ENCODE measurements at regions not wholly inside any gene's neighbourhood (a gene's known extent, or its start where the extent isn't known, plus 50 kb on each side); places are given as distances from the start of the nearest gene placed in this dataset.

- no peak for DNase-seq
Observed at GRCh38 chr12:4045786-4046494, 172.7 kb upstream of the PARP11 start.

DNA sequence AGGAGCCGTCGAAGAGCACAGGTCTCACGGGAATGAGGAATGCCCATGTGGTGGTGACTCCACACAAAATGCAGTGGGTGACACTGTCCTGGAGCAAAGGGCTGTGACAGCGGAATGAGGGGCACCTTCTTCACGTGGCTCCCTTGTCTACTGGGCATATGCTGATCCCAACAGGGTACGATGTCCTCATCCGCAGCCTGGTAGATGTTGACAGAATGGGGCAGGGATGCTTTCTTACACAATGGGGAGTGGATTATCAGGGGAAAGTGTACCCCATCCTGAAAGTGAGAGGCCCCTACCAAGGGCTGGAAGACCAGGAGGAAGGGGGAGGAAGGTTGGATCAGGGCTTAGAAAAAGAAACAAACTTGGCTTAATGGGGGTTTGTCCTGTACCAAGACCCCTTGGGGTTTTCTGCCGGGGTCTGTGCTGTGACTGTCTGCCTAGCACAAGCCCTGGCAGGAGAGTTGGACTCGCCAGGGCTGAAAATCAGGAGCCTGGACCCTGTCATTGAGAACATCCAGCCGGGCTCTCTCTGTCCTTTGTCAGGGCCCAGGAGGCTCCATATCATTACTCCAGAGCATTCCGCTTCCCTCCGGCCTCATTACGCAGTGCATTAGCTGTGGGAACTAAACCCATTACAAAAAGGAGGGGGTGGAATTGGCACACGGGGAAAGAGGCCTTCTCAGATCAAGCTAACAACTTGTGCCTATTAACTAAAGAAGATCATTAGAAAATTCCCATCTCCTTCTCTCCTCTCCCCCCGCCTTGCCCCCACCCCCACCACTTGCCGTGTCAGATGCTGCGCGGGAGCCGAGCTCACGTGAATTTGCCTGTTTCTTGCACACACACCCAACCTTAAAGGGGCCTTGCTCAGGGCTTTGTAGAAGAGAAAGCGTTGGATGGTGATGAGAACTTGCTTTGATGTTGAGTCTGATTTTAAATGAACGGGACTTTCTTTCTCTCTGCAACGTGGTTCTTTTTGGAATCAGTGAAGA lies 171.8 kb upstream of the PARP11 start:
- no peak for DNase-seq

DNA sequence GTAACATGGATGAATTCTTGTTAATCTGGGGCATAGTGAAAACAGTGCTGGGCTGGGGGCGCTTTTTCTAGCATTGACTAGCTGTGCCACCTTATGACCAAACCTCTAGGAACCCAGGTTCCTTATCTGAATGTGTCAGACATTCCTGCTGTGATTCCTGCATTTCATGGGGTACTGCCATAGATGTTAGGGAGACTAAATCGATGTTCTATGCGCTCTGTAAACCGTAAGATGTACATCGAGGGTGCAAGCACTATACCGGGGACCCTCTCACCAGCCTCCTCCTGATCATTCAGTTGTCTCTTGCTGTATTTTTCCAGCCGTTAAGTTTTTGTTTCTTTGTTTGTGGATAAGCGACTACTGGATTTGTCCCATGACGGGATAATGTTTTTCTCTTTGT lies 170.9 kb upstream of the PARP11 start:
- no peak for DNase-seq

- DNase-seq = no peak
Observed at GRCh38 chr12:4041187-4041885, 168.1 kb upstream of the PARP11 start.

GRCh38 chr12:4039931-4040330 lies 166.7 kb upstream of the PARP11 start:
- DNase-seq = no peak

- DNase-seq = no peak
Observed at GRCh38 chr12:4037747-4038312, 164.6 kb upstream of the PARP11 start.

GRCh38 chr12:4036671-4037271 lies 163.6 kb upstream of the PARP11 start:
- no peak for DNase-seq

- no peak for DNase-seq
Observed at GRCh38 chr12:4034921-4035320, 161.7 kb upstream of the PARP11 start.

DNA sequence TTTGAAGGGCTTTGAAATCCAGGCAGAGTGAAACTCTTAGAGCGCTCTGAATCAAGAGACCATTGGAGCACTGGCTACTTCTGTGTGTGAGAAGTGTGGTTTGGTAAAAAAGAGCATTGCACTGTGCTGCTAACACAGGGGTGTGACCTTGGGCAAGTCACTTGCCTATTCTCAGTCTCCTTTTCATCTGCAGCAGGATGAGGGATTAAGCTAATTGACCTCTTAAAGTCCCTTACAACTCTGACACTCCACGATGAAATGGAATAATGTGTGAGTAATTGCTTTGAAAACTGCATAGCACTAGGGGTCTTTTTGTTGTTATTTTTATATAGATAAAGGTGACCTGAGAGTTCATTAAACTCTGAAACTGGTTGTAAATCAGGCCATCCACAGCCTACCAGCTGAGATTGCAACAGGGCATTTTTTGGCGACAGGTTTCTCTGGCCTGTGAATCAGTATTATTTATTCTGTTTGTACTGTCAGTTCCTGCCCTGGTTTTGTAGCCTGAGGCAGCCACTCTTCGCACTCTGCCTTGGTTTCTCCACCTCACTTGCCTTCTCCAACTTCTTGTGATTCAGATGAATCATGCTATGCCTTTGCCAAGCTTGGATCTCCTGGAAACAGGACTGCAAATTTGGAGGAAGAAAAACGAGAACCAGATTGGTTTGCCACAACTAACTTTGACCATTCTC lies 159.9 kb upstream of the PARP11 start:
- no peak for DNase-seq

DNA sequence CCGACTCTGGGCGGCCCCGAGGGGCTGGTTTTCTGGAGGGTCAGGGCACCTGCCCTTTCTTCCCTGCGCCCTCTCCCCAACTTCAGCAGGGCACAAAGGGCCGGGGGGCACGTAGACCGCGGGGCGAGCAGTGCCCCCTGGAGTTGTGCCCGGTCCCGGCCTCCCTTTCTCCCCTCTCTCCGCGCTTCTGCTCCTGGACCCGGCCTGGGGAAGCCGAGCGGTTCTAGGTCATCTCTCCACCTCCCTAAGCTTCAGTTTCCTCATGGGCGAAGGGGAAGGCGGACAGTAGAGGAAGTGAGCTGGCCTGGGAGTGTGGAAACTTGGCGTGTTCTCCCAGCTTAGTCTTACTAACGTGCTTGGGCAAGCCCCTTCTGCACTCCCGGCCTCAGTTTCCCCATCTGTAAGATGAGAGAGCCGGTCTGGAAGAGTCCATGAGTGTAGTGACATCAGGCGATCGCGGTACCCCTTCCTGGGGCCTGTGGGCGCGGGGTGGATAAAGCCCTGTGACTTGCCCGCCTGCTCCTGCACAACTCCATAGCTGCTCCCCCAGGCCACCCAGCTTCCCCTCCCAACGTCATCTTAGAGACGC lies 158.6 kb upstream of the PARP11 start:
- DNase-seq = no peak

DNA sequence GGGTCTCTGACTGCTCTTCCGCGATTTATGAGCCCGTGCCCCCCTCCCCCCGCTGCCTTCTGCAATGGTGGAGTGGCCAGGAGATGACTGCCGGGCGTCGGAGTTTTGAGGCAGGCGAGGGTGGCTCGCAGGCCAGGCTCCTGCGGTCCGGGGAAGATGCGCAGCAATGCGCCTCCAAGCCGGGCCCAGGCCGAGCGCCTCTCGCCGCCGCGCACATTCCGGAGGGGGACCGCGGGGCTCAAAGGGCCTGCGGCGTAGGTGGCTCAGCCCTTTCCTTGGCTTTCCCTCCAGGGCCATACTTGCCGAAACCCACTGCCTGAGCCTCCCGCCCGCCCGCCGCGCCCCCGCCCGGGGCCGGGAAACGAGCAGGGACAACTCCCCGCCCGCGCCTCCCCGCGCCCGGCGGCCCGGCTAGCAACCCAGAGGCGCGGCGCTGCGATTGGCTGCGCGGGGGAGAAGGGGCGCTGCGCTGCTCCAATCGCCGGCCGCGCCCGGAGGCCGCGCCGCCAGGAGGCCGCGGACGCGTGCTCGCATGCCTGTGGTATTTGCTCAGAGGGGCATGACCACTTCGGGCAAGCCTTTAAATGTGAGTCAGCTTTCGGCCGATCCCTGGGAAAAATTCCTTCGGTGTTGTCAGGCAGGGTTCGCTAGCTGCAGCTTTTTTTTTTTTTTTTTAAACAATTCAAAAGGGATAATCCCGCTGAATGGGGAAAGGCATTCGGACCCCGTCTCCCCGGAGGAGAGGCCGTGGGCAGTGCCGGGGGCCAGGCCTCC lies 157.9 kb upstream of the PARP11 start:
- DNase-seq = peak; percentile 79

DNA sequence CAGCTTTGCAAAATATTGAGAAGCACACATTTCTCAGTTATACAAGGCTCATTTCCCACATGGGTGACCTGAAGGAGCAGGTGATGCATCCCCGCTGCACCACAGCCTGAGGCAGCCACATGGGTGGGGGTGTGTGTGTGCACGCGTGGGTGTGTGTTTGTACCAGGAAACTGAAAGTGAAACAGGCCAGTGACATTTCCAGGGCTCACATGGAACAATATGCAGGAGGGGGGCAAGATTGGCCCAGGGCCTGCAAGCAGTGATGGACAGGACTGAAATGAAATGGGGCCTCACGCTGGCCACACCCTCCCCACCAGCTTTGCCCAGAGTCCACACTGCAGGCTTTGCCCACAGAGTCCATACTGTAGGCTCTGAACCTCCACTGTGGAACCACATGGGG lies 154.2 kb upstream of the PARP11 start:
- DNase-seq = peak; percentile 43

DNA sequence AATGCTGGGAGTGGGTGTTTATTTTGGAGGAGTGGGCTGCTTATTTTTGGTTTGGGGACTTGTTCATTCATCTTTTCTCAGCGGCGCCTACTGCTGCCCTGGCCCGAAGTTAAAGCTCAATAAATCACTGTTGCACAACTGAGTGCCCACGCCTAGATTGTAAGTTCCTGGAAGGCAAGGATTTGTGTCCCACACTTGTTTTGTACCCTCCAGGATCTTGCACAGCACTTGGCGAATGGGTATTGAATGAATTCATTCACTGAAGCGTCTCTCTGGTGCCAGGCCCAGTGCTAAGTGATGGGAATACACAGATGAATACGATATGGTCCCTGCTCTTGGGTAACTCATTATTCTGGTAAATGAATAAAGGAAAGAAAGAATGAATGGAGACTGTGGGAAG lies 153.3 kb upstream of the PARP11 start:
- no peak for DNase-seq

DNA sequence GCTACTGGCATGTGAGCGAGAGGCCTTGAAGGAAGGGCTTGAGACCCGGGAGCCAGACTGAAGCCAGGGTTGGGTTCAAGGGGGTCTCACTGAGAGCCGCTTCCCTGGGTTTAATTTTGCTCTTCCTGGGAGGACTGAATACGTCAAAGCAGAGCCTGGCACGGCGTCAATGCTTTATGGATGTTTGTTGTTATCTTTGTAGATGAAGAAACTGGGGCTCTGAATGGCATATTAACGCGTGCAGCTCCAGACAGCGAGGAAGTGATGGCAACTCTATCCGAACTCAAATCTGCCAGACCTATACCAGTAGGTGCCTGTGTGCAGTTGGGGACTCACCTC lies 152.8 kb upstream of the PARP11 start:
- DNase-seq = no peak

DNA sequence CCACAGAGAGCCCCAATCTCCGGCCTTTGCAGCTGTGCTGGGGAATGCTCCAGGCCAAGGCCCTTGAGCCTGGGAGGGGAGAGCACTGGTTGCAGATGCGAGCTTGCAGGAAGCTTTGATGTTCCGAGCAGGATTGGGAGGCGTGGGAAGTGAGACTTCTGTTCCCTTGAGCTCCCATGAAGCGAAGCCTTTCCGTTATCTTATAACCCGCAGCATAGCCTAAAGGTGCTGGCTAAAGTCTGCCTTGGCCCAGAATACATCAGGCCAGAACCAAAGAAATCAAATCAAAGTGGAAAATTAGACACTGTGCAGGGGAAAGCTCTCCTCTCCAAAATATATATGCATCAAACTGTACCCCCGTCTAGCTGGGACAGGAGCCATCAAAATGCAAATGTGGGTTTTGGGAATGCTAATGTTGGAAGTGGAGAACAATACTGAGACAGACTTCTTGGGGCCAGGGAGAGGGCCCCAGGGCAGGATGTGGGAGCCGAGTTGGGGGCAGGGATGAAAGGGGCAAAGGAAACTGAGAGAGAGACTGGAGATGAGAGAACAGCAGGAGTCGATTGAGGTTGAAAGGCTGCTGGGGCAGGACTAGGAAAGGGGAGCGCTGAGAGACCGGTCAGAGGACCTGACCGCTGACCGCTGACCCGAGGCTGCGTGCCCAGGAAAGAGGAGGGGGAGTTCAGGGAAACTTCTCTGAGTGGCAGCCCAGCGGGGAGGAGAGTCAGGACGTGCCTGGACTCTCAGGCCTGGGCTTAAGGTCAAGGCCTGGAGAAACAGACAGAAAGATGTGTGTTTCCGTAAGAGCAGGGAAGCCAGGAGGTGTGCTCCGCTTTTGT lies 152.2 kb upstream of the PARP11 start:
- no peak for DNase-seq

DNA sequence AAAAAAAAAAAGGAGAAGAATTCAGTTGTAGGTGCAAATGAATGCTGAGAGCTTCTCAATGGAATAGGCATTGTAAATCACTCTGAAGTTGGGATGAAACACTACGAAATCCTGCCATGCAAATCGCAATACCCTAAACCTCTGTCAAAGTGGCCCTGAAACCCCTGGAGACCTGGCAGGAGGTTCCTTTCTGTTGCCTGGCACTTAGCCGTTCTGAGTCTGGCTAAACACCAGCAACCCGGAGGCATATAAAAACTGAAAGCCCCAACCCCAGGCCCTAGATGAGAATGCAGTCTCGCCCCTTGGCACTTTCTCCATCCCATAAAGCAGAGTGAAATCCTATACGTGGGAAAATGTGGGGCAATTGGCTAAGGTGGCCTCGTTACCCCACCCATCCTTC lies 151.5 kb upstream of the PARP11 start:
- DNase-seq = no peak

GRCh38 chr12:4015225-4016091 lies 142.3 kb upstream of the PARP11 start:
- DNase-seq = no peak

GRCh38 chr12:4014858-4015224 lies 141.6 kb upstream of the PARP11 start:
- no peak for DNase-seq

- no peak for DNase-seq
Observed at GRCh38 chr12:4014444-4014843, 141.2 kb upstream of the PARP11 start.
